ENCODE measurements at regions not wholly inside any gene's neighbourhood (a gene's known extent, or its start where the extent isn't known, plus 50 kb on each side); places are given as distances from the start of the nearest gene placed in this dataset.

DNA sequence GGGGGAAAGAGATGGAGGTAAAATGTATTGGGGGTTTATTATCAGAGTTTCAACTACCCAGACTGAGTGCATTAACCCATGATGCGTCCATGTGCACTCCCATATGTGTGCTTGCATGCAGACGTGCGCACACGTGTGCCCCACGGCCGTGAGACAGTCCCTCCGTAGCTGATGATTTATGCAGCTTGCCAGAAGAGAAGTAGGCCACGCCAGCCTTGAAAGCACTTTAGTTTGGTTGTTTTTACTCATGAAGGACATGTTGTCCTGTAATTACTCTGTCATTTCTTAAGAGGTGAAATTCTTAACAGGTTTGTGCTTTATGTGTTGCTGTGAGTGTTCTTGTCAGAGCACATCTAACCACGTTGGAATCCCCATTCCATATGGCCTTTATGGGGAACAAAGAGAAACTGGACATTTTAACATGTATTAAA lies 467.8 kb downstream of the LMO4 start:
- TF ChIP-seq, protein P1, sequence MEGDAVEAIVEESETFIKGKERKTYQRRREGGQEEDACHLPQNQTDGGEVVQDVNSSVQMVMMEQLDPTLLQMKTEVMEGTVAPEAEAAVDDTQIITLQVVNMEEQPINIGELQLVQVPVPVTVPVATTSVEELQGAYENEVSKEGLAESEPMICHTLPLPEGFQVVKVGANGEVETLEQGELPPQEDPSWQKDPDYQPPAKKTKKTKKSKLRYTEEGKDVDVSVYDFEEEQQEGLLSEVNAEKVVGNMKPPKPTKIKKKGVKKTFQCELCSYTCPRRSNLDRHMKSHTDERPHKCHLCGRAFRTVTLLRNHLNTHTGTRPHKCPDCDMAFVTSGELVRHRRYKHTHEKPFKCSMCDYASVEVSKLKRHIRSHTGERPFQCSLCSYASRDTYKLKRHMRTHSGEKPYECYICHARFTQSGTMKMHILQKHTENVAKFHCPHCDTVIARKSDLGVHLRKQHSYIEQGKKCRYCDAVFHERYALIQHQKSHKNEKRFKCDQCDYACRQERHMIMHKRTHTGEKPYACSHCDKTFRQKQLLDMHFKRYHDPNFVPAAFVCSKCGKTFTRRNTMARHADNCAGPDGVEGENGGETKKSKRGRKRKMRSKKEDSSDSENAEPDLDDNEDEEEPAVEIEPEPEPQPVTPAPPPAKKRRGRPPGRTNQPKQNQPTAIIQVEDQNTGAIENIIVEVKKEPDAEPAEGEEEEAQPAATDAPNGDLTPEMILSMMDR (IDR thresholded peaks at IDR 0.05) = no peak
- no peak for TF ChIP-seq ZFX (IDR thresholded peaks at IDR 0.05; ENCODE audit: borderline replicate concordance)
